HG02840 (cell line): ENCODE measurements at regions not wholly inside any gene's neighbourhood (a gene's known extent, or its start where the extent isn't known, plus 50 kb on each side); places are given as distances from the start of the nearest gene placed in this dataset.

Source experiments
- ATAC-seq: cut with Tn5 transposase; IDR thresholded peaks from one replicate; pipeline ENCODE4 v1.9.1; 2021; ENCODE audit warnings: mild to moderate bottlenecking, moderate library complexity, moderate number of reproducible peaks; ENCODE audit not compliant: unreplicated experiment, low FRiP score

GRCh38 chrX:30156880-30157560, 58.3 kb upstream of the MAGEB2 start:
- no peak for ATAC-seq

- ATAC-seq = no peak
These were observed 54.3 kb upstream of the MAGEB2 start for GRCh38 chrX:30161043-30161442.
